SK-N-DZ (cell line): ENCODE measurements at regions not wholly inside any gene's neighbourhood (a gene's known extent, or its start where the extent isn't known, plus 50 kb on each side); places are given as distances from the start of the nearest gene placed in this dataset.
"Not testable (repeated sequence)": the region's sequence is repeated elsewhere in the genome, so short reads cannot be mapped to it uniquely, and the experiment has no call there.

Experiments
- DNase-seq: peaks from one replicate; pipeline ENCODE4 v3.0.0-alpha.2; 2015; ENCODE audit warnings: low spot score

- DNase-seq = no peak
Measured at GRCh38 chr16:64730261-64730660, 391.6 kb downstream of the CDH11 start.

- no peak for DNase-seq
Measured at GRCh38 chr16:64724339-64724738, 397.5 kb downstream of the CDH11 start.

- peak; percentile 42 for DNase-seq
Measured at GRCh38 chr16:64718486-64718885, 403.4 kb downstream of the CDH11 start.

GRCh38 chr16:64717871-64718270 is 404.0 kb downstream of the CDH11 start:
- no peak for DNase-seq

GRCh38 chr16:64715624-64716023 is 406.2 kb downstream of the CDH11 start:
- DNase-seq = no peak

- DNase-seq = no peak
Measured at GRCh38 chr16:64712026-64712425, 409.8 kb downstream of the CDH11 start.

- DNase-seq = peak; percentile 66
Measured at GRCh38 chr16:64711596-64711995, 410.3 kb downstream of the CDH11 start.

GRCh38 chr16:64711026-64711425 is 410.8 kb downstream of the CDH11 start:
- no peak for DNase-seq

- DNase-seq = no peak
Measured at GRCh38 chr16:64705443-64705842, 416.4 kb downstream of the CDH11 start.

- DNase-seq = no peak
Measured at GRCh38 chr16:64704386-64704785, 417.5 kb downstream of the CDH11 start.

- no peak for DNase-seq
Measured at GRCh38 chr16:64702415-64702814, 419.4 kb downstream of the CDH11 start.

GRCh38 chr16:64700628-64701027 is 421.2 kb downstream of the CDH11 start:
- no peak for DNase-seq

GRCh38 chr16:64696866-64697265 is 425.0 kb downstream of the CDH11 start:
- no peak for DNase-seq

- DNase-seq = no peak
Measured at GRCh38 chr16:64695684-64696083, 426.2 kb downstream of the CDH11 start.

GRCh38 chr16:64693946-64694345 is 427.9 kb downstream of the CDH11 start:
- DNase-seq = no peak

- no peak for DNase-seq
Measured at GRCh38 chr16:64687786-64688185, 434.1 kb downstream of the CDH11 start.

GRCh38 chr16:64687123-64687522 is 434.7 kb downstream of the CDH11 start:
- DNase-seq = no peak

GRCh38 chr16:64679976-64680690 is 441.7 kb downstream of the CDH11 start:
- peak; percentile 21 for DNase-seq

- no peak for DNase-seq
Measured at GRCh38 chr16:64669573-64669972, 452.3 kb downstream of the CDH11 start.

GRCh38 chr16:64667334-64667877 is 454.5 kb downstream of the CDH11 start:
- no peak for DNase-seq

- DNase-seq = not testable (repeated sequence)
Measured at GRCh38 chr16:64662312-64662711, 459.6 kb downstream of the CDH11 start.

- no peak for DNase-seq
Measured at GRCh38 chr16:64659866-64660265, 462.0 kb downstream of the CDH11 start.

- DNase-seq = no peak
Measured at GRCh38 chr16:64657316-64658011, 464.4 kb downstream of the CDH11 start.
